OCI-LY3 (cell line): ENCODE measurements at regions not wholly inside any gene's neighbourhood (a gene's known extent, or its start where the extent isn't known, plus 50 kb on each side); places are given as distances from the start of the nearest gene placed in this dataset.

Experiments
- H2AFZ ChIP-seq: fragments of 200-600, 300-600 bp; shearing (Covaris generic); 2 replicates; pipeline ENCODE4 v1.6.0; 2014; ENCODE audit warnings: antibody characterized with exemption, low read depth, low read length
- H3K27ac ChIP-seq: fragments of 200-600, 300-600 bp; sonication (generic); 2 replicates; pipeline ENCODE4 v1.5.1; 2014; ENCODE audit warnings: mild to moderate bottlenecking, low read length, moderate library complexity, mixed read lengths
- H3K27me3 ChIP-seq: fragments of 200-600, 300-600 bp; sonication (generic); 2 replicates; pipeline ENCODE4 v1.6.1; 2014; ENCODE audit warnings: low read depth, low read length, mixed read lengths
- H3K36me3 ChIP-seq: fragments of 200-600, 300-600 bp; sonication (generic); replicated peaks from 2 replicates; pipeline ENCODE3; 2014; ENCODE audit warnings: low read depth, low read length, mixed read lengths
- H3K4me1 ChIP-seq: fragments of 300-600, 200-600 bp; sonication (generic); 2 replicates; pipeline ENCODE4 v1.6.1; 2014; ENCODE audit warnings: low read length, mixed read lengths
- H3K4me2 ChIP-seq: fragments of 200-600, 300-600 bp; sonication (generic); 2 replicates; pipeline ENCODE4 v1.6.1; 2014; ENCODE audit warnings: low read length, mixed read lengths
- H3K4me3 ChIP-seq: fragments of 300-600, 200-600 bp; sonication (generic); 2 replicates; pipeline ENCODE4 v1.5.1; 2014; ENCODE audit warnings: antibody characterized with exemption, mild to moderate bottlenecking, low read length, moderate library complexity
- H3K79me2 ChIP-seq: fragments of 300-600, 200-600 bp; shearing (Covaris generic); 2 replicates; pipeline ENCODE4 v1.6.1; 2014; ENCODE audit warnings: mild to moderate bottlenecking, low read length, mixed read lengths
- H3K9ac ChIP-seq: fragments of 300-600, 200-600 bp; shearing (Covaris generic); 2 replicates; pipeline ENCODE4 v1.6.0; 2014; ENCODE audit warnings: mild to moderate bottlenecking, low read length, moderate library complexity
- H3K9me3 ChIP-seq: fragments of 200-600, 300-600 bp; shearing (Covaris generic); 2 replicates; pipeline ENCODE4 v1.6.1; 2014; ENCODE audit warnings: low read length, mixed read lengths; ENCODE audit not compliant: insufficient read depth
- H4K20me1 ChIP-seq: fragments of 200-600, 300-600 bp; sonication (generic); 2 replicates; pipeline ENCODE4 v1.6.1; 2016; ENCODE audit warnings: low read length, mixed read lengths; ENCODE audit not compliant: insufficient read depth
- CTCF ChIP-seq: fragments of 200-600, 300-600 bp; sonication (generic); IDR thresholded peaks from 2 replicates; pipeline ENCODE4 v1.5.1; 2014; ENCODE audit warnings: antibody characterized with exemption, low read length, low read depth
- EZH2phosphoT487 ChIP-seq: fragments of 200-600 bp; shearing (Covaris generic); IDR thresholded peaks from 2 replicates; pipeline ENCODE4 v1.6.1; 2018; ENCODE audit warnings: antibody characterized with exemption, mixed run types, low read depth

GRCh38 chr18:69326094-69326493 is 74.6 kb upstream of the DOK6 start:
- Histone ChIP-seq H3K27ac (no peak overlapping the region), H3K9ac (no peak overlapping the region), H3K4me3 (no peak overlapping the region), H4K20me1 (no peaks in the 10 kb centered on the region), H3K4me2 (no peak overlapping the region), H3K79me2 (no peaks in the 10 kb centered on the region), H2AFZ (no peak overlapping the region), H3K4me1 (no peaks in the 10 kb centered on the region), H3K36me3 (no peaks in the 10 kb centered on the region), H3K9me3 (no peaks in the 10 kb centered on the region), H3K27me3 (no peaks in the 10 kb centered on the region)
- TF ChIP-seq CTCF (no peak), EZH2phosphoT487 (no peak)

GRCh38 chr18:69328086-69328485 is 72.6 kb upstream of the DOK6 start:
- H3K27ac ChIP-seq = no peak overlapping the region
- no peaks in the 10 kb centered on the region for H4K20me1 ChIP-seq
- no peak overlapping the region for H2AFZ ChIP-seq
- no peaks in the 10 kb centered on the region for H3K36me3 ChIP-seq
- no peak overlapping the region for H3K4me3 ChIP-seq
- no peaks in the 10 kb centered on the region for H3K9me3 ChIP-seq
- no peaks in the 10 kb centered on the region for H3K27me3 ChIP-seq
- TF ChIP-seq EZH2phosphoT487 (no peak), CTCF (no peak)
- no peak overlapping the region for H3K4me2 ChIP-seq
- H3K79me2 ChIP-seq = no peaks in the 10 kb centered on the region
- H3K4me1 ChIP-seq = no peaks in the 10 kb centered on the region
- H3K9ac ChIP-seq = no peak overlapping the region

- H3K27me3 ChIP-seq = no peaks in the 10 kb centered on the region
- TF ChIP-seq CTCF (no peak), EZH2phosphoT487 (no peak)
- H3K9me3 ChIP-seq = no peaks in the 10 kb centered on the region
- H3K4me2 ChIP-seq = no peak overlapping the region
- no peaks in the 10 kb centered on the region for H4K20me1 ChIP-seq
- H3K4me1 ChIP-seq = no peaks in the 10 kb centered on the region
- H3K79me2 ChIP-seq = no peaks in the 10 kb centered on the region
- H3K27ac ChIP-seq = no peak overlapping the region
- no peaks in the 10 kb centered on the region for H3K36me3 ChIP-seq
- H3K4me3 ChIP-seq = no peak overlapping the region
- no peak overlapping the region for H3K9ac ChIP-seq
- no peak overlapping the region for H2AFZ ChIP-seq
Observed at GRCh38 chr18:69330385-69331005, 70.2 kb upstream of the DOK6 start.

GRCh38 chr18:69349912-69350597 is 50.6 kb upstream of the DOK6 start:
- Histone ChIP-seq H3K4me2 (no peak overlapping the region), H4K20me1 (no peaks in the 10 kb centered on the region), H3K27ac (no peak overlapping the region), H3K9me3 (no peaks in the 10 kb centered on the region), H3K4me1 (no peaks in the 10 kb centered on the region), H3K27me3 (no peaks in the 10 kb centered on the region), H3K9ac (no peak overlapping the region), H3K36me3 (no peaks in the 10 kb centered on the region), H3K79me2 (no peaks in the 10 kb centered on the region), H3K4me3 (no peak overlapping the region), H2AFZ (no peak overlapping the region)
- TF ChIP-seq EZH2phosphoT487 (no peak), CTCF (no peak)
